ENCODE measurements at regions not wholly inside any gene's neighbourhood (a gene's known extent, or its start where the extent isn't known, plus 50 kb on each side); places are given as distances from the start of the nearest gene placed in this dataset.

GRCh38 chr11:10619131-10619680 is 50.7 kb upstream of the LYVE1 start:
- DNase-seq (ENCODE audit: low spot score) = no peak

- no peak for DNase-seq (ENCODE audit: low spot score)
These were observed 50.0 kb upstream of the LYVE1 start for GRCh38 chr11:10618490-10618889.
